GM03348 (cell line): ENCODE measurements at regions not wholly inside any gene's neighbourhood (a gene's known extent, or its start where the extent isn't known, plus 50 kb on each side); places are given as distances from the start of the nearest gene placed in this dataset.
A peak's percentile ranks its signal among the peaks of the same experiment; 100 is the strongest.

Experiments
- DNase-seq: peaks from one replicate; pipeline ENCODE4 v3.0.0; 2012; ENCODE audit warnings: low spot score

DNA sequence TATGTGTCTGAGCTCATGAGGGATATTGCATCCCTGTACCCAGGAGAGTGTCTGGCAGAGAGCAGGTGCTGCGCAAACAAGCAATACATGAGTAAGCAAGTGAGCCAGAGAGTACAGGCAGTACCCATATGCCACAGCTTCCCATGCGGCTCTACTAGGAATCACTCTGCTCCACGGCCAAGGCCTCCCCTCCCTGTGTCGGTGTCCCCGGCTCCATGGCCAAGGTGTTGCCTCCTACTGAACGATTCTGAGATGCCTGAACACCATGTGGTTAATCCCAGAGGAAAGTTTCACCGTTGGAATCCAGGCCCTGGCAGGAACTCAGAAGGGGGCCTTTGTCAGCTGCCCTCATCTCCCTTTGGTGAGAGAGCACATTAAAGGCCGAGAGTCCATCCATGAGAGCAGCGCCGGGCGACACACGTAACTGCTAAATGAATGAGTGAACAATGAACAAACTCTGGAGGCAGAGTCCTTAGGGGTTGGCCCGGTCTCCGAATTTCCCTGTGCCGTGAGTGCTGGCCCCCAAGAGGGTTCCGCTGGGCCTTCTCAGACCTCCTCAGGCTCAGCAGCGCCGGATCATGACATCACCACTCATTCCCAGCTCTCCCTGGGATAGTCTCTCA, 136.0 kb upstream of the FAM20C start:
- no peak for DNase-seq

DNA sequence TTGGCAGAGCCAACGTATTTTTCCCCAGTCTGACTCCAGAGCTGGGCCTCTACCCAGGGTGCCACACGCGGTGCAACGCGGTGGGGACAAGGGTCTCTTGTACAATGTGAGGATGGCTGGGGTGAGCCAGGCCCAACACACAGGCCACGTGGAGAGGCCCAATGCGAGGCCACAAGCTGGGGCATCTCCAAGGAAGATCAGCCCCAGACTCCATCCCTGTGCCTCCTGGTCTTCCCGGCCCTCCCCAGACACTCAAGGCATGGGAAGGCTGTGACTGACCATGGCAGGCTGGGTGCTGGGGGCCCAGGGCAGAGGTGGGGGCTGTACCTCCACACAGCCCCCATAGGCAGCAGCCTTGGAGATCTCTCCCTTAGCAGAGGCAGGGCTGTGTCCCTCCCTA, 135.3 kb upstream of the FAM20C start:
- no peak for DNase-seq

DNA sequence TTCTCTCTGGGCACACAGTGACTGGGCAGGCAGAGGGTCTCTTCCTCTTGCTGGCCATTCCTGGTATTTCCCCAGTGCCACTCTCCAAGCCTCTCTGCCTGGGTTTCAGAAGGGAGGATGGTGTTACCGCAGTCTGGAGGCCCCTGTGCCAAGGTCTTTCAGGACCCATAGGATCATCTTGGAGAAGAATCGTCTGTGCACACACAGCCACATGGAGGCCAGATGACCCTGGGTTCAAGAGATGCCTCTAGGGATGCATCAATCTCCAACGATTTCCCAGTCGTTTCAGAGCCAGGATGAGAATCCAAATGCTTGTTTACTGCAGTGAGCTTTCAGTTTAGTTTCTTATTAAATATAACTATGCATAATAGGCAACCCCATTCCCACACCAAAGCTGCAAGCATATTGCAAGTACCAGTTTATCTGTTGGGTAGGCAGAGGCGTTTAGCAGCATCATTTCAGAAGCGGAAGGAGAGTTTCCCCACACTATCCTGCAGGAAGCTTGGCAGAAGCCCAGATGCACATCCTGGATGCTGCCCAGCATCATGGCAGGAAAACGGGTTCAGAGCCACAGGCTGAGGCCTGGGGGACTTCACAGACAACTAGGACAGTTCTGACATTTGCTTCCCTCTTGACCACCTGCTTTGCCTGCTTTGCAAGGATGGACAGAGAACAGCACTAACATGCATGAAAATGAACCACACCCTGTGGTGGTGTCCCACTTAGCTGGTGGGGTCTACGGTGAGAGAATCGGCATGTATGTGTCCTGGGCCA, 134.7 kb upstream of the FAM20C start:
- DNase-seq = no peak

DNA sequence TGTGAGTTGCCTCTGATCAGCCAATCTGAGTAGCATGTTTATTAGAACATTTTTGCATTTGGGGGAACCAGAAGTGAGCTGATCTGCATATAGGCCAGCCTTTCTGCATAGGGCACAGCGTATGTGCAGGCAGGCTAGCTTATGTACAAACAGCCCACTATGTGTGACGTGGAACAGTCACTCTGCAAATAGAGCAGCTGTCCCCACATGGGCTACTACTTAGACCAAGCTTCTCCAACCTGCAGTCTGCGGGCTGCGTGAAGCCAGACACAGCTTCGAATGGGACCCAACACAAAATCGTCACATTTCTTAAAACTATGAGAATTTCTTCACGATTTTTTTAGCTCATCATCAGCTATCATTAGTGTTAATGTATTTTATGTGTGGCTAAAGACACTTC, 134.1 kb upstream of the FAM20C start:
- no peak for DNase-seq

DNA sequence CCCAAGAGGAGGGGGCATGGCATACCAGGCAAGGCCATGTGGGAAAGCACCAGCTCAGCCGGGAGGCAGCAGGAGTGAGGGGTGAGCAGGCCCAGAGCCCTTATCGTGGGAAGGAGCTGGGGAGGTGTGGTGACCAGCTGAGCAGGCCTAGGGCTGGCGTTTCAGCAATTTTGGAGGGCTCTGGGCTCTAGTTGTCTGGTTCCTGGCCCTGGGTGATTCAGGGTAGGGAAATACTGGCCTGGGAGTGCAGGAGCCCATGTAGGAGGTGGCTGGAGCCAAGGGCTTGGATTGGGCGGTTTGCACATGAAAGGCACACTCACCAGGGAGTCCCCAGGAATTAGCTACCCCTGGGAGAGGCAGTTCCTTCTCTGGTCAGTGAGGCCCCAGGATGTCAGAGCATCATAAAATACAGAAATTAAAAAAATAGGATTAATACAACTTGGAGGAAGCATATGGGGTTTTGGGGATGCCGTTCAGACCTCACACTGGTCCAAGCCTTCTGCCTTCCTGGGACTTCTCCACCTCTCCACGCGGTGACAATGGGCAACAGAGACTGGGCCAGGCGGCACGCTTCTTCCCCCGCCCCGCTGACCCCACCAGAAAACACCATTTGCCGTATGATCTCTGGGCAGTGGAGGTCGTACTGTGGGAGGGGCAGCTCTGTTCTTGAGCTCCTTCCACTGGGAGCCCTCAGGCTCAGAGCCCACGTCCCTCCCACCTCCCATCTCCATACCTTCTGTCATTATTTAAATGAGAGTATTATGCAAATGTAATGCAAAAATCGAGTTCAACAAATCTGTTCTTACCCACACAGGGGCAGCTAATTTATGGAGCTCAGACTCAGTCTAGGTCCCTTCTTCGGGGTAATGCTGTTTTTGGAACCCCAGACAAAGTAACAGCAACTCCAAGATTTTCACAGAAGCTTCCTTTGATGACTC, 133.0 kb upstream of the FAM20C start:
- DNase-seq = no peak

DNA sequence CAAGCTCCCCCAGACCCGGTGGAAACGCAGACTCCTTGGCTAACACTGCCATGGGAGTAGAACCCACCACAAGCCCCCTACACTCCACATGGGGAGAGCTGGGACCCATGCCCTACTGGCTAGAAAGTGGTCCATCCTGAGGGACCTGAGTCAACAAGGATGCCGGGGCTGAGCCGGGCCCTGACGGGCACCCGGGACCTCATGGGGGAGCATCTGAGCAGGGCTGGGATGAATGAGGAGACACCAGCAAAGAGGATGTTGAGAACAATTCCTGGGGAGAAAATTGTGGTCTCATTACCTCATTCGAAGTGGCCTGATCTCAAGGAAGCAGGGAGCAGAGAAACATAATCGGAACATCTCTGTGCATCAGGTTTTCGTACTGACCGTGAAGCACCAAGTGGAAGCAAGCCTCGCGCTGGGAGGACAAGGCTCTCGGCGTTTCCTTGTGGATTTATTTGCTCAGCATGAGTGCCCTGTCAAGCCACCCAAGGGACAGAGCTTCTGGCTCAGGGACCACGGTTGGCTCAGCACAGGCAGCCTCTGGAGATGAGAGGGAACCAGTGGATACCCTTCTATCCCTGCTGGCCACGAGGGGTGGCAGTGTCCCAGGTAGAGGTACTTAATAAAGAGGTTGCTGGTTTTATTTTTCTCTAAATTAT, 132.2 kb upstream of the FAM20C start:
- no peak for DNase-seq

DNA sequence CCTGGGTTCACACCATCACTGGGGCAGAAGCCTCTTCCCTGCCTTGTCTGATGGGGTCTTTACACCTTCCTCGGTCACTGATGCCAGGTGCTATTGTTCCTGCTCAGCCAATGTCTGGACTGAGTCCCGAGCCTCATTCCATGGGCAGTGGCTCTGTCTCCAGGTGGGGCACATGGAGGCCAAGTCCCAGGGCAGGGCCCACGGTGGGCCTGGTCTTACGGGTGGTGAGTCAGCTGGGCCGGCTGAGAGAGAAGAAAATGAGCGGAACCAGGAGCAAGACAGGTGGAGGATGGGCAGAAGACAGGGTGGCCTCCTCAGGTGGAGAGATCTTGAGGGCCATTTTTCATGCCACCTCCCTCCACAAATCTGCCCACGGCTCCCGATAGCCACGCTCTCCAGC, 131.7 kb upstream of the FAM20C start:
- DNase-seq = no peak

DNA sequence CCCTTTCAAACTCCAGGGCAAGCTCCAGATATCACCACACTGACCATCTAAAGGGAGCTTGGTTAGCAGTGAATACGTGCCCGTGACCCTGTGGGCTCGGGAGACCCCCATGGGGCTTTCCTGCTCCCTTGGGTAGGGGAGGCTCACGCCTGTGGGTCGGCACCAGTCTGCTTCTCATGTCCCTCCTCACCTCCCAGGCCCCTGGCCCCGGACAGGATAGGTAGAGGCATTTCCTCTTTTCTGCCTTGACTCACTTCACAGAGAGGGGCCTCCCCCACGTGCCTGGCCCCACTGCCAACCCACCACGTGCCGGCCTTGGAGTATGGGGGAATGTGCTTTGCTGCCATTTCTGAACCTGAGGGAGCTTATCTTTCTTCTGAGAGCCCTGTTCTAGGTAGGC, 131.3 kb upstream of the FAM20C start:
- DNase-seq = no peak

DNA sequence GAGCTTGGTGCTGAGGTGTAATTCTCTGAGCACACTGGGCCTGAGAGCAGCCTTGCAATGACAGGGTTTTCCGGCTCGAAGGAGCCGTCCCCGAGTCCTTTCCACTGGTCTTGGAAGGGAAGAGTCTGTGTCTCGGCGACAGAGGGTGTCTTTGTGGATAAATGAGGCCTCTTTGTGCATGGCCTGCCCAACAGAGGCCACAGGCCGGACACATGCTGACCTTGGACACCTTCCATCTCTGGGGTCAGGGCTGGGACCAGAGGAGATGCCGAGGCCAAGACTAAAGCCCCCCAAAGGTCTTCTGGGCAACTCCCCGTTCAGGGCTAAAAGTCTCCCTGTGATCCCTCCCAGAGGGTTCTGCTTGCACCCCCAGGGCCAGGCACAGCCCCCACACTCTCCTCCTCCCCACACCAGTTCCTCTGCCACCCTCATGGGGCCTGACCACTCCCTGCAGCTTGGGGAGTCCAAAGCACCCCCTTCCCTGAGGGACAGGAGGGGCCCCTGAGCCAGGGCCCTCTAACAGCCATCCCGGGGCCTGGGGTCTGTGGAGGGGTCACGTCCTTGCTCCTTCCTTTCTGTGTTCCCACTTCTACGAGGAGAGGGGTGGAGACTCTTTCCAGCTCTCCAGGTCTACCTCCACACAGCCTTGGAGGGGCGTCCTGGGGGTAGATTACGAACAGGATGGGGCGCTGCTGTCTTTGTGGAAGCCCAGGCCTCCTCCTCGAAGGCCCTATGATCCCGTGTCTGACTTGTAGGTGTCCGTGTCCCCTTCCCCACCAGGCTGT, 130.6 kb upstream of the FAM20C start:
- DNase-seq = no peak

DNA sequence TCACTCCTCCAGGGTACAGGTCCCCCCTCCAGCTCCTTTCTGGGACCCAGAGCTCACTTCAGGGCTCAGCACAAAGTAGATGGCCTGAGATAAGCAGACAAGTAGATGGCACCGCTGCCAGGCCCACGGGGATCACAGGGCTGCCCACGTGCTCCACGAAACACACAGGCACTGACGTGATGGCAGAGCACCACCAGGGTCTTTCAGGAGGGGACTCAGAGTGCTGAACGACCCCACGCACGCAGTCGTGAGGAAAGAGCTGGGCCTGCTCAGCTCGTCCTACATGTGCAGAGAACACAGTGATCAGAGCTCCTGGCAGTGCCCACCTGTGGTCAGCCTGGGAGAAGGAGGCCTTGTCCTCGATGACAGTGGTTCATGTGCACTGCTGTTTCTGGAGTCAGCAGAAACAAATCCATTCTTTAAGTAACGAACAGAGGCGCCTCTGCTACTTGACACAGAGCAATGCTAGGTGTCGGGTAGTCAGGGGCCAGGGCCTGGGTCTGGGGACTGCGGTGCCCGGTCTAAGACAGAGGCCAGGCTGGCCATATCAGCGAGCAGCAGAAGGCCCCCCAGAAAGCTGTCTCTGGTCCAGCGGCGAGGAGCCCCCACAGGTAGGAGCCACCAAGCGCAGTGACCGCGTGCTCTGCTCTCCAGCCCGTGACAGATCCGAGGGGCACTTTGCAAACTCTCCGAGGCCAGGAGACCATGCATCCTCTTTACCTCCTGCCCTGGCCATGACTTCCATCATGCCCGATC, 129.8 kb upstream of the FAM20C start:
- no peak for DNase-seq

DNA sequence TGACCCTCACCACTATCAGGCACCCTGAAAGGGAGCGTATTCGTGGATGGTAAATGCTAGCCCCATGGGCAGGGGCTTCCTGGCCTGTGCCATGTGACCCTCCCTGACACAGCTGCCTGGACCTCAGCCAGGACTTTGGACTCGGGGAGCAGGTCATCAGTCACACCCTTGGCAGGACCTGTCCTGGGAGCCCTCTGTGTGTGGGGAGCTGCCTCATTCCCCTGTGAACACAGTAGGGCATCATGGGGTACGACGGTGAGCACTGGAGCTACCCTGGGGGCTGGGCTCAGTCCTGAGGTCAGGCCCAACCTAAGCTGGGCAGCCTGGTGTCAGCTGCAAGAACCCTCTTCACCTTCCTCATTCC, 129.3 kb upstream of the FAM20C start:
- no peak for DNase-seq

DNA sequence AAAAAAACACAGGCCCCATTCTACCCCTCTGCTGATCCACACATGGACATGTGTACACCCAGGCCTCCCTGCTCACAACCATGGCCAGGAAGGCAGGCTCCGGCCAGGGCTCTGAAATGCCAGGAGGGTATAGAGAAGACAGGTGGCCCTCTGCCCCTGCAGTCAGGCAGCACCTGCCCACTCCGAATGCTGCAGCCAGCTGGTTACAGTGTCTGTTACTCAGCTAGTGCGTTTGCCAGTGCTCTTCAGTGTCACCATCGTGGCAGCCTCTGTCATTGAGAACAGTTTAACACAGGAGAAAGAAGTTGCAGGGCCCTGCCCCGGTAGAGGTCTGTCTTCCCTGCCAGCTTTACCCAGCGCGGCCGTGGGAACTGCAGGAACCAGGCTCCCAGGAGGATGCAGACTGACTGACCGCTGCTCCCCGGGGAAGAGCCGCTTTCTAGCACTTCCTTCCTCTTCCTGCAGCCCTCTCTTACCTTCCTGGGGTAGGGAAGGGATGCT, 128.8 kb upstream of the FAM20C start:
- DNase-seq = no peak

DNA sequence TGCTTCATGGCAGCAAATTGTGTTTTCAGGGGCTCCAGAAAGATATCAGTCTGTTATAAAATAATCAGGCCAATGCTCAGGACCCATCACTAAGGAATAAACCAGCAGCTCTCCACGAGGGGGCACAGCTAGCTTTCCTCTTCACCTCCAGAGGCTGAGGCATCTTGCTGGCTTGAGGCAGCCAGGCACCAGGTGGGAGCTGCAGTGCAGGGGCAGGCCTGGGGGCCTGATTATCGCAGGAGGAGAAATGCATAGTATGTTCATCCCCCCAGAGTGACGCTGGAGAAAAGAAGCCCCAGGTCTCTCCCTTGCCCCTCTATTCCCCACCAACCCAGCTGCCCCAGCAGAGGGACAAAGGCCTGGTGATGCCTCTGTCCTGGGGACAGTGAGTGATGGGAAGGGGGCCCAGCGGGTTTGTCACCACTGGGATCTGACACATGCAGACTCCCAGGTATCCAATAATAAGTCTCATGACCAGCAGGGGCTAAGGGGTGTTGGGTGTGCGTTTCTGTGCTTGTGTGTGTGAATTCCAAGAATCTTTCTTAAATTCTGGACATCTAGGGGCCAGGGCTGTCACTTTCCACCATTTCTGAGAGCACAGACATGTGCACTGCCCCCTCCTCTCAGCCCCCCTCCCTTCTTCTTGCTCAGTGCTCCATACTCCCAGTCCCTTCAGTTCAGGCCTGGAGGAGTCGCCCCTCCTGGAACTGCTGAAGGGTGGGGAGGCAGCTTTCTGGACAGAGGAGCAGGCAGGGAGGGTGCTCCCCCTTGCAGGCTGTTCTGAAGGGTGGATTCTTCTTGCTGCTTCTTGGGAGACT, 128.1 kb upstream of the FAM20C start:
- DNase-seq = peak; percentile 86

DNA sequence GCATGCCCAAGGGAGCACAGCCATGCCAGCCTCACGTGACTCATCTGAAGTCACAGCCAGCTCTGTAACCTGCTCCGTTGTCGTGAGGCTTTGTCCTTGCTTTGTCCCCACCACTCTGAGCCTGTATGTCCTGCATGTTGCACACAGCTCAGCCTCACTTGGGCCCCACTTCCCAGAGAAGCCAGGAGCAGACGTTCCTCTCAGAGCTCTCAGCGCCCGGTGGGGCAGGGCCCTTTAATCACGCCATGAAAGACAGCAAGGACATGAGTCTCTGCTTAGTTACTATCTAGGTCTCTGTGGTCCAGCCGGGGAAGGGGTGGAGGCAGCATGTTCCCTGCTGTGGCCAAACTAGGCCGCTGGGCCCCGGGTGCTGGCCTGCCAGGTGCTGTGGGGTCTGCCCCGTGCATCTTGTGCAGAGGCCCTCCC, 127.4 kb upstream of the FAM20C start:
- DNase-seq = no peak

DNA sequence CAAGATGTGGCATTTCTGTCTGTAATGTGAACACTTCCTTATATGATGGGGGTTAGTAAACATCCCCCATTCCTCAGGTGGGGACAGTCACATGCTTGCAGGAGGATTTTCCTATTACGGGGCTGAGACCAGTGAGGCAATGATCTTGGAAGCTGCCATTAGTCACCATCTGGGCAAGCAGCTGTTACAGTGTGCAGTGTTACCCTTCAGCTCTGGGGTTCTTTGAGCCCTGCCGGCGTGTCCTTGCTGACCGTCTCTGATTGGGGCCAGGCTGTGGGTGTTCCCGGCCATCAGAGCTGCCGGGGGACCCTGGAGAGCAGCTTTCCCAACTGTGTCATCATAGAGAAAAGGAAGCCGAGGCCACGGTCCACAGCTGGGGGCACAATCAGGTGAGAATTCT, 126.8 kb upstream of the FAM20C start:
- no peak for DNase-seq

DNA sequence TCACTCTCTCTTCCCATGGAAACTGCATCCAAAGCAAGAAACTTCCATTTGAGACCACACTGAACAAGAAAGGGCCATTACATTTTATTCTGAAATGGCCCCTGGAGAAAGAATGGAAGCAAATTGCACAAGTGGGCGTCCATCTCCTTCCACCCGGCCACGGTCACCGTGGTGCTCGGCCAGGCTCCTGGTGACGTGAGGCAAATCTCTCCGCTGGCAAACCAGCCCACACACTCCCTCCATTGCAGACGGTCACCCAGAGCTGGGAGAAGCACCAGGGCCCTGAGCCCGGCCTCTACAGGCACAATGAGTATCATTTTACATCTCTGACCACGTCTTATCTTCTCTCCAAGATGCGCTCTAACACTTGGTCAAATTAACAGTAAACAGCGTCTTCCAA, 126.1 kb upstream of the FAM20C start:
- DNase-seq = no peak

DNA sequence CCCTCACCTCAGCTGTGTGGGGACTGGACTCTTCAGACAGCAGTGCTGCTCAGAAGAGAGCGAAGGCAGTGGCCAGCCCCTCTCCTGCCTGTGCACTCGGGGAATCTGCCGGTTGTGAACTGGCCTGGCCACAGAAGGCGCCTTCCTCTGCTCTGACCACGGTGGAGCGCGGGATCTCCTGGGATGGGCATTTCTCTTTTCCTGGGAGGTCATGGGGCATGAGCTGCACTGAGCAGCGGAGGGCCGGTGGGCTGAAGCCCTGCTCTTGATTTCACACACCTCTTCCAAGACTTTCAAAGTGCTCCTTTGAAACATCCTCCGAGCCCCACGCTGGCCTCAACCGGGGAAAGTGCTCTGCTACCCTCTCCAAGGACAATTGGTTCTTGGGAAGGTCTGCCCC, 125.6 kb upstream of the FAM20C start:
- no peak for DNase-seq

DNA sequence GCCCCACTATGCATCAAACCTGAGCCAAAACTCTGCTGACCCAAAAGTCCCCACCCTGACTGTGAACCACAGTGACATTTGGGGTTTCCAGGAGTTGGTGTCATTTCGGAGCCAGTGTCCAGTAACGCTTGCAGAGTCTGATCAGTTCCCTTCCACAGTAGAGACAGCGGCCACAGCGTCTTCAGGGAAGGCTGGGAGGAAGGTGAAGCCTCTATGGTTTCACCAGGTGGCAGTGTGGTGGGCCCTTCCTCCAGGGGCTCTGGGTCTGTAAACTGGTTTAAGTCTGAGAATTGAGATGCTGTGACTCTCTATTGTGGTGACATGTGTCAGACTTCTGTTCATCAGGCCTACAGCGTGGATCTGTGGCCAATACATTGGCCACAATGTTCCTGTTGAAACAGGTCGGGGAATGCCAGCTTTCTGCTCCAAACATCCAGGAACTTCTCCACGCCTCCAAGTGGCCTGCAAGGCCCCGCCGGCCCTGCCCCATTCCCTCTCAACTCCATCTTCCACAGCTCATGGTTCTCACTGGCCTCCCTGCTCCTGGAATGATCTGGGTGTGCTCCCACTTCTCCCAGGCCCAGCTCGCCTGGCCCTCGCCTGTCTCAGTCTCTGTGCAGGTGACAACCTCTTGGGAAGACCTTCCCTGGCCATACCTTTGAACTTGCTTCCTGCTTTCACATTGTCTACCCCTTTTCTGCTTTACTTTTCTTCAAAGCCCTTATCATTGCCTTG, 124.5 kb upstream of the FAM20C start:
- no peak for DNase-seq

DNA sequence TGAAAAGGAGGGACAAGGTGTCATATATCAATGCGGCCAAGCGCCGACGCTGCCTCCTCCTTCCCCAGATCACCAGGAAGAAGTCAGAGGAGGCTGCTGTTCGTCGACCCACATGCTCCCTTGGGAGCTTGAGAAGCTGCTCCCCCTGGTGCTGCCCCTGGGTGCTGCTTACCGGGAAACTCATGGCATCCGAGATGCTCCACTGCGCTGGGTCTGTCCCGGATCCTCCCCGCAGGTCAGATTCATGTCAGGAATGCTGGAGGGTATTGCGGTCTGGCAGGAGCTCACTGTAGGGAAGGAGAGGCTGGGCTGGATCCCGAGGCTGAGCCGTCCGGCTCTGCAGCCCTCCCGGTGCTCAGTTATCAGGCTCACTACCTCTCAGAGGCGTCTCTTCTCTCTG, 123.7 kb upstream of the FAM20C start:
- DNase-seq = no peak
